Heart left ventricle (tissue), 16 donors: ENCODE measurements at regions not wholly inside any gene's neighbourhood (a gene's known extent, or its start where the extent isn't known, plus 50 kb on each side); places are given as distances from the start of the nearest gene placed in this dataset.

Experiments
- ATAC-seq, 4 donors: fragments of 200-7000 bp; cut with Tn5 transposase; one replicate each; pipeline ENCODE4 v1.9.1; 2020 to 2022; ENCODE audit warnings: moderate library complexity in 4 of 4, mild to moderate bottlenecking in 3 of 4, moderate number of reproducible peaks in 1 of 4
- DNase-seq, 5 donors: peaks; one replicate each; pipeline ENCODE4 v3.0.0-alpha.2; 2020
- H3K27ac ChIP-seq, 12 donors: fragments of 200-600 bp; sonication (generic) in 4 of 12; one replicate each; pipeline versions ENCODE4 v1.5.0 to v1.8.0; 2016 to 2022; ENCODE audit warnings: mild to moderate bottlenecking in 2 of 12
- H3K27me3 ChIP-seq, 9 donors: fragments of 200-600 bp; sonication (generic) in 2 of 9; one replicate each; pipeline versions ENCODE4 v1.5.1 to v1.8.0; 2016 to 2022; ENCODE audit warnings: mild to moderate bottlenecking in 3 of 9
- H3K36me3 ChIP-seq, 9 donors: fragments of 200-600 bp; sonication (generic) in 2 of 9; one replicate each; pipeline versions ENCODE4 v1.5.0 to v1.8.0; 2018 to 2022; ENCODE audit warnings: mild to moderate bottlenecking in 2 of 9
- H3K4me1 ChIP-seq, 12 donors: fragments of 200-600 bp; sonication (generic) in 4 of 12; one replicate each; pipeline versions ENCODE4 v1.5.0 to v1.8.0; 2016 to 2022; ENCODE audit warnings: mild to moderate bottlenecking in 3 of 12
- H3K4me3 ChIP-seq, 12 donors: fragments of 200-600 bp; sonication (generic) in 4 of 12; one replicate each; pipeline versions ENCODE4 v1.5.0 to v1.8.0; 2017 to 2022; ENCODE audit warnings: mild to moderate bottlenecking in 9 of 12, moderate library complexity in 4 of 12
- H3K9me3 ChIP-seq, 12 donors: fragments of 200-600 bp; sonication (generic) in 4 of 12; one replicate each; pipeline versions ENCODE4 v1.5.0 to v1.8.0; 2016 to 2022; ENCODE audit warnings: mild to moderate bottlenecking in 1 of 12
- POLR2A ChIP-seq, 2 donors: fragments of 450-650 bp; IDR thresholded peaks; one replicate each; pipeline ENCODE4 v1.6.1; 2017; ENCODE audit warnings: antibody characterized with exemption in 2 of 2, mild to moderate bottlenecking in 2 of 2, moderate library complexity in 2 of 2
- WGBS, 4 donors: extraction: QIAGEN DNeasy Blood & Tissue Kit in 2 of 4; methylation state at CpG; one replicate each; pipeline versions ENCODE4 v1.1.5 to v1.1.7; 2013 to 2018; 5-methylcytosine and 5-hydroxymethylcytosine counted together
- intact Hi-C, 10 donors: fragments of 100-400 bp; cut with DNase I; formaldehyde crosslinking; loops; one replicate each; pipeline versions ENCODE4 v1.11.1 to v1.14.2; 2022
- TF ChIP-seq, protein P1 (sequence below), 12 donors: fragments of 200-600 bp; sonication (generic) in 4 of 12; IDR thresholded peaks; one replicate each; pipeline versions ENCODE4 v1.5.0 to v1.8.0; 2018 to 2022; ENCODE audit warnings: antibody characterized with exemption in 12 of 12, mild to moderate bottlenecking in 5 of 12
- donor health status: ischemic (EF 13 %, LVEDD 7.1; RV severe dilation, severe dysfunction).
- donor health status: healthy with polysubstance abuse.
- donor health status: DM: no; HTN: yes; CAD: no.
- donor health status: DM: no; HTN: no; CAD: no.
- donor health status: ischemic (EF 25% LVEDD 6.9; RV normal size, moderate dysfunction).
- donor health status: ischemic (EF 25% LVEDD 5.7; RV mildly dilated, moderate dysfunction).
- donor health status: healthy.
- donor health status: DM: yes; HTN: yes; CAD: no.
- donor health status: ischemic (EF 35%, LVEDD 5.7; RV mildly dilated, moderate dysfunction).
- donor health status: nonischemic (EF 11% LVEDD 7.7; RV severe dilation, severe dysfunction).
- donor health status: DM: yes; HTN: yes; CAD: no.
- donor health status: PGD.
- donor health status: ischemic (EF 29% LVEDD 5.4; RV normal size, mild dysfunction).
- donor health status: nonischemic (EF 23%, LVEDD 6.1; RV moderate dilation, normal function).

- 60 to 85% (median 78%) methylated on average over 4 of the region's 4 CpGs for WGBS, 4 donors
Measured at GRCh38 chr2:147348931-147349555, 495.8 kb upstream of the ACVR2A start.

GRCh38 chr2:147346142-147346541 is 498.7 kb upstream of the ACVR2A start:
- TF ChIP-seq POLR2A (IDR thresholded peaks at IDR 0.05) = no peak
- TF ChIP-seq, protein P1, sequence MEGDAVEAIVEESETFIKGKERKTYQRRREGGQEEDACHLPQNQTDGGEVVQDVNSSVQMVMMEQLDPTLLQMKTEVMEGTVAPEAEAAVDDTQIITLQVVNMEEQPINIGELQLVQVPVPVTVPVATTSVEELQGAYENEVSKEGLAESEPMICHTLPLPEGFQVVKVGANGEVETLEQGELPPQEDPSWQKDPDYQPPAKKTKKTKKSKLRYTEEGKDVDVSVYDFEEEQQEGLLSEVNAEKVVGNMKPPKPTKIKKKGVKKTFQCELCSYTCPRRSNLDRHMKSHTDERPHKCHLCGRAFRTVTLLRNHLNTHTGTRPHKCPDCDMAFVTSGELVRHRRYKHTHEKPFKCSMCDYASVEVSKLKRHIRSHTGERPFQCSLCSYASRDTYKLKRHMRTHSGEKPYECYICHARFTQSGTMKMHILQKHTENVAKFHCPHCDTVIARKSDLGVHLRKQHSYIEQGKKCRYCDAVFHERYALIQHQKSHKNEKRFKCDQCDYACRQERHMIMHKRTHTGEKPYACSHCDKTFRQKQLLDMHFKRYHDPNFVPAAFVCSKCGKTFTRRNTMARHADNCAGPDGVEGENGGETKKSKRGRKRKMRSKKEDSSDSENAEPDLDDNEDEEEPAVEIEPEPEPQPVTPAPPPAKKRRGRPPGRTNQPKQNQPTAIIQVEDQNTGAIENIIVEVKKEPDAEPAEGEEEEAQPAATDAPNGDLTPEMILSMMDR (IDR thresholded peaks at IDR 0.05) = no peak
- Histone ChIP-seq H3K4me1 (no peaks in the 10 kb centered on the region), H3K27me3 (peaks cover 0 to 5% (median 0%) of the 10 kb centered on the region in 9 donors), H3K4me3 (no peak overlapping the region), H3K9me3 (peaks cover 0 to 19% (median 9%) of the 10 kb centered on the region in 12 donors), H3K27ac (no peak overlapping the region), H3K36me3 (no peaks in the 10 kb centered on the region)
- WGBS, 4 donors = 93 to 100% (median 95%) methylated on average over 2 of the region's 2 CpGs
- no peak for DNase-seq
- intact Hi-C loops = no loop called here
- no peak for ATAC-seq

More at GRCh38 chr2:147348931-147349555, 495.8 kb upstream of the ACVR2A start:
- H3K4me1 ChIP-seq = no peaks in the 10 kb centered on the region
- H3K27ac ChIP-seq = no peak overlapping the region
- intact Hi-C loops = no loop called here
- no peak overlapping the region for H3K4me3 ChIP-seq
- no peak for ATAC-seq
- peaks cover 0 to 5% (median 0%) of the 10 kb centered on the region in 9 donors for H3K27me3 ChIP-seq
- no peak for DNase-seq
- TF ChIP-seq, protein P1 (IDR thresholded peaks at IDR 0.05) = no peak
- TF ChIP-seq POLR2A (IDR thresholded peaks at IDR 0.05) = no peak
- peaks cover 0 to 19% (median 9%) of the 10 kb centered on the region in 12 donors for H3K9me3 ChIP-seq
- no peaks in the 10 kb centered on the region for H3K36me3 ChIP-seq

GRCh38 chr2:147345246-147345645 is 499.6 kb upstream of the ACVR2A start:
- Histone ChIP-seq H3K4me3 (no peak overlapping the region), H3K9me3 (peaks cover 0 to 19% (median 9%) of the 10 kb centered on the region in 12 donors), H3K36me3 (no peaks in the 10 kb centered on the region), H3K27me3 (no peaks in the 10 kb centered on the region), H3K27ac (no peak overlapping the region), H3K4me1 (no peaks in the 10 kb centered on the region)
- no peak for TF ChIP-seq POLR2A (IDR thresholded peaks at IDR 0.05)
- TF ChIP-seq, protein P1 (IDR thresholded peaks at IDR 0.05) = no peak
- intact Hi-C loops = no loop called here
- ATAC-seq (no peak), DNase-seq (no peak)
- 90 to 98% (median 97%) methylated on average over 1 of the region's 1 CpG for WGBS, 4 donors

GRCh38 chr2:147342329-147342728 is 502.5 kb upstream of the ACVR2A start:
- Histone ChIP-seq H3K27ac (no peak overlapping the region), H3K4me1 (no peaks in the 10 kb centered on the region), H3K36me3 (no peaks in the 10 kb centered on the region), H3K27me3 (no peaks in the 10 kb centered on the region), H3K4me3 (no peak overlapping the region), H3K9me3 (peaks cover 0 to 19% (median 9%) of the 10 kb centered on the region in 12 donors)
- DNase-seq (no peak), ATAC-seq (no peak)
- no peak for TF ChIP-seq POLR2A (IDR thresholded peaks at IDR 0.05)
- TF ChIP-seq, protein P1 (IDR thresholded peaks at IDR 0.05) = no peak
- WGBS, 4 donors = 94 to 100% (median 97%) methylated on average over 1 of the region's 1 CpG
- intact Hi-C loops = no loop called here
